Muscle of arm (tissue), 1 donor: ENCODE measurements at regions not wholly inside any gene's neighbourhood (a gene's known extent, or its start where the extent isn't known, plus 50 kb on each side); places are given as distances from the start of the nearest gene placed in this dataset.

Experiments
- DNase-seq: peaks from one replicate; pipeline ENCODE4 v3.0.0-alpha.2; 2013

DNA sequence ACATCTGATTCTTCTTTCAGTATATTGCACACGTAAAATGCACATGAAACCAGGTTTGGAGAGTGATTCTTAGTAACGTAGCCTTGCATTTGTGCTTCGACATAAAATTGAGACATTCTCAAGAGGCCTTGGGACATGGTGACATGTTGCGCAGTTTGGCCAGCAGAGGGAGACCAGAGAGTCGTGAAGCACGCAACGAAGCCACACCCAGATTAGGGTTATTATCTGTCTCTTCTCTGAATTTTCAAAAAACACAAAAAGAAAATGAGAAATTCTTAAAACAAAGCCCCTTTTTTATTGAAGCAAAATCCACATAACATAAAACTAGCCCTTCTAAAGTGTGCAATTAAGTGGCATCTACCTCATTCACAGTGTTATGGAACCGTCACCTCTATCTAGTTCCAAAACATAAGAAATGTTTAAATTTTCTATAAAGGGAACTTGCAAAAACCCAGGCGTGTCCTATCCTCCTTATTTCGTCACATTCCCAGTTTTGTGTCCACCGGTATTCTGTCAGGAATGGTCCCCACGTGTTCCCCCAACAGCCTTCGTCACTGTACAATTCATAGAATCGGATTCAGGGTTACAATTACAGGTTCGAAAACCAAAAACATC lies 108.8 kb upstream of the ATF7IP start:
- peak; percentile 75 for DNase-seq

- no peak for DNase-seq
Measured at GRCh38 chr12:14257303-14257733, 108.2 kb upstream of the ATF7IP start.

- DNase-seq: peak; percentile 97
Measured at GRCh38 chr12:14257734-14258574, 107.5 kb upstream of the ATF7IP start.

DNA sequence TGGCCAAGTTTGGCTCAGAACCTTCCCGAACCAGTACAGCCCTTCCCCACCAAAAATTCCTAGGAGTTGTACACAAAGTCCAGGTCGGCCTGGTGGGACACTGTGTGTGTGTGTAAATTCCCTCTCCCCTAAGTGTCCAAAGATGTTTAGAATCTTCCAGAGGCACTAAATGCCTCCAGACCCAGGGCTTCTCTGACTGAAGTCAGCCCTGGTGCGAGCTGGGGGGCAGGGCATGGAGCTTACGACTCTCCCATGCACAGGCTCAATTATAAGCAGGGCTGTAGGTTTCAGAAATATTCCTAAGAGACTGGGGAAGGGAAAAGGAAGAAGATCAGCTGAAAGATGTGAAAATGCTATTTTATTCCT lies 106.9 kb upstream of the ATF7IP start:
- DNase-seq: peak; percentile 62

DNA sequence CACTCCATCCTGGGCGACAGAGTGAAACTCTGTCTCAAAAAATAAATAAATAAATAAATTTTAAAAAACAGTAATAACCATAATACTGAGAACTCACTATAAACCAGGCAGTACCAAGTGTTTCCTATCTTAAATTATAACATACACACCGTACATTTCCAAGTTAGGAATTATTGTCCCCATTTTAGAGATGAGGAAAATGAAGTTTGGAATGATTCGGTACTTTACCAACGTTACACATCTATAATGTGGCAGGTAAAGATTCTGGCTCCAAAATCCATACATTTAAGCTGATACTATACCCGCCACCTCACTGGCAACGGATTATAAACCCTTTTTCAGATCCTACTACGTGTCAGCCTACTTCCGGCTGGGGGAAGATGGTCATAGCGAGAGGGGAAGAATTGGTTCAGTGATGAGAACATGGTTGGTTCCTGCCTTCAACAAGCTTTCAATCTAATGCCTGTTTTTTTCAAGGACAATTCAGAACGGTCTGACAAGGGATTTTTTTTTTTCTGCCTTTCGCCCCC lies 105.9 kb upstream of the ATF7IP start:
- no peak for DNase-seq

GRCh38 chr12:14260011-14260993 lies 105.2 kb upstream of the ATF7IP start:
- peak; percentile 89 for DNase-seq

GRCh38 chr12:14261096-14261495 lies 104.4 kb upstream of the ATF7IP start:
- no peak for DNase-seq

DNA sequence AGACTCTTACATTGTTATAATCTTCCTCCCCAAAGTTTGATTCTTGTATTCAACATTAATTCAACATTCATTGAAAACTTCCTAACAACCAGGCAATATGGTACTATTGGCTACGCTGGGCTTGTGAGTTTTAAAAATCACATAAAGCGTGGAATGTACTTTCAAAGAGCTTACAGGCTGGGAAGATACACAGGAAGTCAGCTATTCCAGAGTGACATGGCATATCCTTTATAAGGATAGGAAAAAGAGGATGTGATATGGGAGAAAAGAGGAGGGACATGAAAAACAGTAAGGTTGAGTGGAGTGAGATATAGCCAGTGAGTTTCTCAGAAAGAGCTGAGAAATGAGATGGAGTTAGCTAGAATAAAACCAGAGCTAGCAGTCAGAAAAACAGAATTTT lies 103.6 kb upstream of the ATF7IP start:
- DNase-seq: no peak

GRCh38 chr12:14262771-14263511 lies 102.5 kb upstream of the ATF7IP start:
- no peak for DNase-seq

GRCh38 chr12:14263742-14264141 lies 101.7 kb upstream of the ATF7IP start:
- no peak for DNase-seq

DNA sequence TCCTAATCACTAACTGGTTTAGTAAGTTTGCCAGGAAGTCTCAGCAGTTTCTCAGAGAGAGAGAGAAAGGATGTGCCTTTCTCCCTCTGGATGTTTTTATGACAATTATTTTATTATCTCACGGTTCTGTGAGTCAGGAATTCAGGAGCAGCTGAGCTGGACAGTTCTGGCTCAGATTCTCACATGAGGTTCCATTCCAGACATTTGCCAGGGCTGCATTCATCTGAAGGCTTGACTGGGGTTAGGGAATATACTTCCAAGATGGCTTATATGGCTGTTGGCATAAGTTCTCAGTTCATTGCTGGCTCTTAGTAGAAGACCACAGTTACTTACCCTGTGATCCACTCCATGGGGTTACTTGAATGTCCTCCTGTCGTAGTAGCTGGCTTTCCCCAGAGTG lies 101.2 kb upstream of the ATF7IP start:
- no peak for DNase-seq

- no peak for DNase-seq
Measured at GRCh38 chr12:14264778-14265177, 100.7 kb upstream of the ATF7IP start.

DNA sequence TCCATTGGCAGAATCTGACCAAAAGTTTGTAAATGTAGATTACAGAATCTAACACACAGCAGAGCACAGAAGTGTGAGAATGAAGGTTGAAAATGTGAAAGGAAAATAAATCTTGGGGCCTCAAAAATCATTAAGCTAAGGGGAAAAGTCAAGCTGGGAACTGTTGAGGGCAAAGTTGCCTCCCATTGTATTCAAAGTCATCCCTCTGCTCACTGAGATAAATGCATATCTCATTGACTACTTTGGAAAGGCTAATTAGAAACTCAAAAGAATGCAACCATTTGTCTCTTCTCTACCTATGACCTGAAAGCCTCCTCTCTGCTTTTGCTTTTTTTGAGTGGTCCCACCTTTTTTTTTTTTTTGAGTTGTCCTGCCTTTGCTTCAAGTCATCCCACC lies 97.4 kb upstream of the ATF7IP start:
- DNase-seq: no peak

DNA sequence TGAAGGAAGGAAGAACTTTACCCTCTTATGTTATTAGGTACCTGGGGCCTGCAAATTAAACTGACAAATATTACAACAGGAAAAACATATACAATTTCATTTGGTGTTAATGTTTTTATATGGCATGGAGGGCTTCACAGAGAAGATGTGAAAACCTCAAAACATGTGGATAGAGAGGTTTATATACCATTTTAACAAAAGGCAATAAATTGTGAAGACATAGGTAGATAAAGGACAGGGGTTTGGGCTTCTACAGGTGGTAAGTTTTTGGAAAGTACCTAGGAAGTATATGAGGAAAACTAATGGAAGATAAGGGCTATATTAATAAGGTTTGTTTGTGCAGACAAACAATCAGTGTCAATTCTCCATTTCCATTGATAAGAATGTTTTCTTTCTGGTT lies 95.1 kb upstream of the ATF7IP start:
- no peak for DNase-seq

- no peak for DNase-seq
Measured at GRCh38 chr12:14272956-14273912, 92.2 kb upstream of the ATF7IP start.

- no peak for DNase-seq
Measured at GRCh38 chr12:14273913-14274311, 91.6 kb upstream of the ATF7IP start.

GRCh38 chr12:14275111-14275510 lies 90.4 kb upstream of the ATF7IP start:
- DNase-seq: no peak

GRCh38 chr12:14275886-14276285 lies 89.6 kb upstream of the ATF7IP start:
- no peak for DNase-seq

GRCh38 chr12:14278294-14278953 lies 87.1 kb upstream of the ATF7IP start:
- DNase-seq: no peak

DNA sequence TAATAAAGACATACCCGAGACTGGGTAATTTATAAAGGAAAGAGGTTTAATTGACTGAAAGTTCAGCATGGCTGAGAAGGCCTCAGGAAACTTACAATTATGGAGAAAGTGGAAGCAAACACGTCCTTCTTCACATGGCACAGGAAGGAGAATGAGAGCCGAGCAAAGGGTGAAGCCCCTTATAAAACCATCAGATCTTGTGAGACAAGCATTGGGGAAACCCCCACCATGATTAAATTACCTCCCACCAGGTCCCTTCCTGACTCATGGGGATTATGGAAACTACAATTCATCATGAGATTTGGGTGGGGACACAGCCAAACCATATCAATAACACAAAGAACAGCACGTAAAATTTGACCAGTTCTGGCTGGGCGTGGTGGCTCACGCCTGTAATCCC lies 85.6 kb upstream of the ATF7IP start:
- DNase-seq: no peak
